DMS 273 treated with DMSO at 0.1 percent for 48 hours (cell line): ENCODE measurements at regions not wholly inside any gene's neighbourhood (a gene's known extent, or its start where the extent isn't known, plus 50 kb on each side); places are given as distances from the start of the nearest gene placed in this dataset.
"Not testable (repeated sequence)": the region's sequence is repeated elsewhere in the genome, so short reads cannot be mapped to it uniquely, and the experiment has no call there.

Experiments
- DNase-seq: peaks from one replicate; lab custom pipeline; 2025; lab: John Stamatoyannopoulos, UW

DNA sequence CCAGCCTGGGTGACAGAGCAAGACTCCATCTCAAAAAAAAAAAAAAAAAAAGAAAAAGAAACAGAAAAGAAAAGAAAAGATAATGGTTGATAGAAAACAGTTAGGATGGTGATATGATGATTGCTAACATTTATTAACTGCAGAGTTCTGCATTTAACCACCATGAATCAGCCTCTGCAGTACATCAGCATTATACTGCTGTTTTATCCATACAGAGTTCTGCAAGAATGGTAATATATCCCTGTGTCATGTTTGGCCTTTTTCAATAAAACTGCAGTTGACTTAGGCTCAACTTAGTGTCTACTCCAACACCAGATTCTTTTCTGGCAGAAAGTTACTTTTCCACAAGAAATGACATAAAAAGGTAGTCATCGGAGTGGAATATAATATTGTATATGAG, 62.6 kb downstream of the DUSP6 start:
- no peak for DNase-seq

DNA sequence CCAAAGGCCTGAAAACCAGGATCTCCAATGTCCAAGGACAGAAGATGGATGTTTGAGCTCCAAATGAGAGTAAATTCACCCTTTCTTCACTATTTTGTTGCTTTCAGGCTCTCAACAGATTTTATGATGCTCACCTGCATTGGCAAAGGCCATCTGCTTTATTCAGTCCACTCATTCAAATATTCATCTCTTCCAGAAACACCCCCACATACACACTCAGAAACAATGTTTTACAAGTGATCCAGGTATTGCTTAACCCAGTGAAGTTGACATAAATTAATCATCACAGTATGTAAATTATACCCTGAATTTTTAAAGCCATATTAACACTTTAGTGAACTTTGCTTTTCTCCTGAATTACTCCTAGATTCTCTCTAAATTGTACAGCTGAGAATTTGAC, 63.3 kb downstream of the DUSP6 start:
- DNase-seq, result no peak

GRCh38 chr12:89286501-89286900, 65.8 kb downstream of the DUSP6 start:
- DNase-seq, result no peak

- no peak for DNase-seq
These were observed 70.8 kb downstream of the DUSP6 start for GRCh38 chr12:89281539-89281867.

- no peak for DNase-seq
These were observed 71.3 kb downstream of the DUSP6 start for GRCh38 chr12:89280833-89281538.

DNA sequence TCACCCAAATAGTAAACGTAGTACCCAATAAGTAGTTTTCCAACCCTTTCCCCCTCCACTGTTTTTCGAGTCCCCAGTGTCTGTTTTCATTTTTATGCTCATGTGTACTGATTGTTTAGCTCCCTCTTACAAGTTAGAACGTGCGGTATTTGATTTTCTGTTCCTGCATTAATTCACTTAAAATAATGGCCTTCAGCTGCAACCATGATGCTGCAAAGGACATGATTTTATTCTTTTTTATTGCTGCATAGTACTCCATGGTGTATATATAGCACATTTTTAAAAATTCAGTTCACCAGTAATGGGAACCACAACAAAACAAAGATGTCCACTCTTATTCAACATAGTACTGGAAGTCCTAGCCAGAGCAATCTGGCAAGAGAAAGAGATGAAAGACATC, 72.8 kb downstream of the DUSP6 start:
- DNase-seq, result no peak

- no peak for DNase-seq
These were observed 73.4 kb downstream of the DUSP6 start for GRCh38 chr12:89278862-89279261.

- DNase-seq, result no peak
These were observed 74.1 kb downstream of the DUSP6 start for GRCh38 chr12:89278169-89278568.

DNA sequence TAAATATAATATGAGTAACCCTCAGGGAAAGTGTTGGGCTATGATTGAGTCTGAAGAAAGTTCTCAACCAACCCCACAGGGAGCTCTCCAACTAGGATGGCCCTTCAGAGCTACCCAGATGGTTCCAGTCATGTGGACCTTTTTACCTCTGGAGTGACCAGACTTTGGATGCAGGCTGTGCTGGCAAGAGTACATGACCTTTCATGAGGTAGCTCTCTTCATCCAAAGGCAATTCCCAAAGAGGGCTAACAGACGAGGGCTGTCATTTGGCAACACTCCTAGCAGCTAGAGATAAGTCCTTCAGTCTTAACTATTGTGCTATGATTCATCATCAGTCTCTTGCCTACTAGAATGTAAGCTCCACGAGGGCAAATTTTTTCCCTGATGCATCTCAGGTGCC, 75.4 kb downstream of the DUSP6 start:
- no peak for DNase-seq

DNA sequence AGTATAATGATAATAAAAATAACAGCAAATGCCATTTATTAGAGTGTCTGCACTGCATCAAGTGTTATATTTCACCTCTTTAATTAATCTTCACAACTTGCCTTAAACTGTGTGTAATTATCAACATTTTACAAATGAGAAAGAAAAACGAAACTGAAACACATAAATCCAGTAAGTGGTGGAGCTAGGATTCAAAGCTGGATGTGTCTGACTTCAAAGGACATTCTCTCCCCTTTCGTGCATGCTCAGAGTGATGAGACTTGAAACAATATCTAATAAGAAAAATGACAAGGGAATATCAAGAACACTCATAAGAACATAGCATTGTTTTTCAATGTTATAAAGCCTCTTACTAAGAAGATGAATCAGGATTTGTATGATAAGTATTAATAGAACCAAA, 78.8 kb downstream of the DUSP6 start:
- DNase-seq, result no peak

DNA sequence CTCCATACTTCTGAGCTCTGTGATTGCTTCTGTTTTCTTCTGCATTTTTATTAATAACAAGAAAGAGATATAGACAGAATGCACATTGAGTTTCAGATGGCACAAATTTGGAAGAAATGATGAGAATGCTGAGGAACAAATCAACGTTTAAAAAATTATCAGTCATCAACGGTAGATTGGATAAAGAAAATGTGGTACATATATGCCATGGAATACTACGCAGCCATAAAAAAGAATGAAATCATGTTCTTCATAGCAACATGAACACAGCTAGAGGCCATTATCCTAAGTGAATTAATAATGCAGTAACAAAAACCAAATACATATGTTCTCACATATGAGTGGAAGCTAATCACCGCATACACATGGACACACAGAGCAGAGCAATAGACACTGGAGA, 81.8 kb downstream of the DUSP6 start:
- no peak for DNase-seq

DNA sequence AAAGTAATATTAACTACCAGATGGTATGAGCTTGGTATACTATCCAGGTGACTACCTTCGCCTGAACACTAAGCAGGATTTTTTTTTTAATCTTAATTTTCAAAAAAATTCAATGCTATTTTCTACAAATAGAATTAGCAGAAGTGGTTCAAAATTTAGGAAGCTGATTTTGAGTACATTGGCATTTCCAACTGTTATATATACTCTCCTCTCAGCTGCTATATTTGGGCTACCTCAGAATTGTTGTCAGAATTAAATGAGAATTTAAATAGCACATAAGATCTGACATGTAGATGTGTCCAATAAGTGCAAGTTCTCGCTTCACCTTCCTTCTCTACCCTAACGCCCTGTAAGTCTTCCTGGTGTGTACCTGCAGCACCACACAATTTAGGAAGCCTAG, 83.1 kb downstream of the DUSP6 start:
- no peak for DNase-seq

DNA sequence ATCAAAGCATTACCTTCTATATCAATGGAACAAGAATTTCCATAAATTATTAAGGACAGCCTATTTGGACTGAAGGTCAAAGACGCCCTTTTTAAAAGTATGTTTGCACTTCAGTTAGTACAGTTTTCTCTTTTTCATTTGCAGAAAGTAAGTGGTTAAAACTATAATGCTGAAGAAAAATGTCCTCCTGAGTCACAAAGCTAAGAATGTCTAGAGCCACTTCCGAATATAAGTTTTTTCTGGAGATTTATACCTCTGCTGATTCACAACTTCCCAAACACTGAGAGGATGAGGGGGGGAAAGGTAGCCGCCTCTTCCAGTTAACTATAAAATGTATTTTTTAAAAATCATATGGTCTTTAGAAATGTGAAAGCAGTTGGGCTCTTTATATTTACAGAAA, 84.9 kb downstream of the DUSP6 start:
- no peak for DNase-seq

GRCh38 chr12:89266574-89267188, 85.6 kb downstream of the DUSP6 start:
- DNase-seq, result not testable (repeated sequence)

GRCh38 chr12:89264837-89265236, 87.5 kb downstream of the DUSP6 start:
- no peak for DNase-seq

GRCh38 chr12:89263900-89264299, 88.4 kb downstream of the DUSP6 start:
- no peak for DNase-seq

- DNase-seq, result no peak
These were observed 89.3 kb downstream of the DUSP6 start for GRCh38 chr12:89262855-89263552.

DNA sequence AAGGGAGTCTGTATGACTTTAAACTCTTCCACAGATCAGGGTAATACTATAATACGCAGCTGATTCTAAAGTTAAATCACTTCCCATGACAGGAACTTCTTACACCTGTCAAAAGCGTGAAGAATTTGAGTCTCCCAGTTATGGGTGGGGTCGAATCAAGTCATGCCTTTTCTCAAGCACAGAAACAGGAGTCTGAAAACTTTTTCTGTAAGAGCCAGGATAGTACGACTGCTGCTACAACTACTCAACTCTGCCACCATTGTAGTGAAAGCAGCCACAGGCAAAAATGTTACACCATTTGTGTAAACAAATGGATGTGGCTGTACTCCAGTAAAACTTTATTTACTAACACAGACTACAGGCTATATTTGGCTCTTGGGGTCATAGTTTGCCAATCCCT, 90.3 kb downstream of the DUSP6 start:
- DNase-seq, result no peak

- no peak for DNase-seq
These were observed 91.3 kb downstream of the DUSP6 start for GRCh38 chr12:89260841-89261637.

DNA sequence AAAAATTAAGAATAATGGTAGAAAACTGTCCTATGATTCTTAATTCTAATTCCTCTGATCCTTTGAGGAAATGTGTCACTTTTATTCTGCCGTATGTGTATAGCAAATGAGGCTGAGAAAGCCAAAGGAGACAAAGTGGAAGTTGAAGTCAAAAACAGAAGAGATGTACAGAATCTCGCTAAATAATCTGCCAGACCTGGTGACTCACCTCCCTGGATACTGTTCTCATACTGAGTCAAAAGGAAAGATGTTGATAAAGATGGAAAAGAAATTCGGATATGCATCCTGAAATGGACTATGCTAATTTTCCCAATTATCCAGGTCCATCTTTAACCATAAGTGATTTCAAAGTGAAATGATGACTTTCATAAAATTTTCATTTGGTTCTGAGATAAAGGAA, 92.5 kb downstream of the DUSP6 start:
- DNase-seq, result no peak

- no peak for DNase-seq
These were observed 93.9 kb downstream of the DUSP6 start for GRCh38 chr12:89258240-89258969.

DNA sequence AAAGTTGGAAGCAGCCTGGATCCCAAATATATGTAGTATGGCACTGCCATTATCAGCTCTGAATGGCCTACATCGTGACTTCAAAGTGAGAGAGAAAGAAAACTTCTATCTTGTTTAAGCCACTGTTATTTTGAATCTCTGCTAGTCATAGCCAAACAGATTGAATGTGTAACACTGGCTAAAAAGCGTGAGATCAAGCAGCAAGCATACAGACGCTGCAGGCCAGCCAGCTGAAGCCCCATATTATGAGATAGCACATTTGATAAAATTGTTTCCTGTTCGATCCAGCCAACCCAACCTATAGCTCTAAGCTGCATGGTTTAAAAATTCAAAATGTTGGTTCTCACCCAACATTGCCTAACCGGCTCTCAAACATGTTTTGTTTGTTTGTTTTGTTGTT, 95.0 kb downstream of the DUSP6 start:
- no peak for DNase-seq
